Activated CD8-positive, alpha-beta T cell treated with anti-CD3 and anti-CD28 coated beads for 36 hours (primary cell): ENCODE measurements at regions not wholly inside any gene's neighbourhood (a gene's known extent, or its start where the extent isn't known, plus 50 kb on each side); places are given as distances from the start of the nearest gene placed in this dataset.

Source experiments
- ATAC-seq: fragments of 200-7000 bp; cut with Tn5 transposase; one replicate; pipeline ENCODE4 v1.10.0; 2021; ENCODE audit warnings: mild to moderate bottlenecking, moderate library complexity
- CTCF ChIA-PET: fragments of 350-600 bp; sonication (Branson Sonifier 250); formaldehyde crosslinking; loops from one replicate; lab custom pipeline; 2021; ENCODE audit warnings: antibody characterized with exemption; lab: Charles Lee
- POLR2A ChIA-PET: fragments of 350-600 bp; sonication (Branson Sonifier 250); formaldehyde crosslinking; loops from one replicate; lab custom pipeline; 2021; ENCODE audit warnings: antibody characterized with exemption; lab: Charles Lee
- DNase-seq: peaks from one replicate; pipeline ENCODE4 v3.0.0-alpha.2; 2020
- H3K27ac Mint-ChIP-seq: one replicate; pipeline ENCODE4 v1.8.0; 2021; ENCODE audit warnings: mild to moderate bottlenecking, mixed read lengths
- H3K27me3 Mint-ChIP-seq: one replicate; pipeline ENCODE4 v1.8.0; 2021; ENCODE audit warnings: mixed read lengths
- H3K36me3 Mint-ChIP-seq: one replicate; pipeline ENCODE4 v1.8.0; 2021; ENCODE audit warnings: low read depth, mixed read lengths
- H3K4me1 Mint-ChIP-seq: one replicate; pipeline ENCODE4 v1.8.0; 2021; ENCODE audit warnings: low read depth, mixed read lengths
- H3K4me3 Mint-ChIP-seq: one replicate; pipeline ENCODE4 v1.8.0; 2021; ENCODE audit warnings: mild to moderate bottlenecking, moderate library complexity, mixed read lengths
- H3K9me3 Mint-ChIP-seq: one replicate; pipeline ENCODE4 v1.8.0; 2021; ENCODE audit warnings: mixed read lengths
- CTCF ChIP-seq: fragments of 200-600 bp; IDR thresholded peaks from one replicate; pipeline ENCODE4 v1.8.0; 2022; ENCODE audit warnings: antibody characterized with exemption, mild to moderate bottlenecking
- intact Hi-C: fragments of 100-400 bp; cut with micrococcal nuclease; formaldehyde crosslinking; loops from one replicate; pipeline ENCODE4 v1.10.0; 2022

DNA sequence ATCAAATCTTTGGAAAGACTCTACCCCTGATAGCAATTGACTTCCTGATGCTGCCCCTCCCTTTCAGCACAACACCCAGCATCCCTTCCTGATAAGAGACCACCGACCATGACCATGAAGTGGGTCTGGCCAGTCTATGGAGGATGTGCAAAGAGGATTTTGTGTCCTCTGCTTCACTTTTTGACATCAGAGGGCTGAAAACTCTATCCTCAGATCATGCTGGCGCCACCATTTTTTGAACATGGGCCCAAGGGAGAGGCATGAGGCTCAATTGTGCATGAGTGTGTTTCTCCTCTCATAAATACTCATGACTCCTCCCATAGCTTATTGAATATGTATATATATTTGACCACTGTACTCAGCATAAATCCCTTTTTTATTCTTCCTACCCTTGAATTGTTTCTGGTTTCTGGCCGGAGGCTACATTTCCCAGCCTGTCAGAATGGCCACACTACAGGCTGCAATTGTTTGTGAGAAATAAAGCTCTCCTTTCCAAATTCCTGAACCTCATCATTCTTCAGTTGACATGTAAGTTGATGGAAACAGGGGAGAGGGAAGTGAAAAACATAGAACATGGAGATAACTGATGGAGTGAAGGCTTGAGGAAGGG, 314.1 kb downstream of the MYCN start:
- Mint-ChIP-seq H3K36me3 (no peaks in the 10 kb centered on the region), H3K4me3 (no peak overlapping the region), H3K9me3 (no peaks in the 10 kb centered on the region), H3K27ac (no peak overlapping the region), H3K4me1 (peaks cover 12% of the 10 kb centered on the region), H3K27me3 (peaks cover 11% of the 10 kb centered on the region)
- POLR2A ChIA-PET = interaction anchor here (1.4 kb wide), 1 partner anchor 10 kb away, joined by 4 read pairs; no protein-coding TSS in a partner anchor
- no peak for ATAC-seq
- intact Hi-C loops = no loop called here
- TF ChIP-seq CTCF = no peak
- DNase-seq = no peak
- CTCF ChIA-PET = interaction anchor here (0.6 kb wide), 1 partner anchor 49 kb away, joined by 3 read pairs; no protein-coding TSS in a partner anchor

- ATAC-seq = no peak
- ChIA-PET CTCF (no interaction called here), POLR2A (interaction anchor here (1.4 kb wide), 1 partner anchor 9 kb away, joined by 4 read pairs; no protein-coding TSS in a partner anchor)
- intact Hi-C loops = no loop called here
- no peak for DNase-seq
- H3K4me3 Mint-ChIP-seq = no peak overlapping the region
- no peak for TF ChIP-seq CTCF
- H3K4me1 Mint-ChIP-seq = peaks cover 12% of the 10 kb centered on the region
- peaks cover 9% of the 10 kb centered on the region for H3K27me3 Mint-ChIP-seq
- H3K9me3 Mint-ChIP-seq = no peaks in the 10 kb centered on the region
- no peak overlapping the region for H3K27ac Mint-ChIP-seq
- H3K36me3 Mint-ChIP-seq = no peaks in the 10 kb centered on the region
These were observed 312.9 kb downstream of the MYCN start for GRCh38 chr2:16253291-16253690.

GRCh38 chr2:16252891-16253290, 312.5 kb downstream of the MYCN start:
- intact Hi-C loops = no loop called here
- H3K4me1 Mint-ChIP-seq = peaks cover 11% of the 10 kb centered on the region
- H3K27me3 Mint-ChIP-seq = peaks cover 8% of the 10 kb centered on the region
- no peak for TF ChIP-seq CTCF
- POLR2A ChIA-PET = no interaction called here
- CTCF ChIA-PET = no interaction called here
- no peak overlapping the region for H3K4me3 Mint-ChIP-seq
- ATAC-seq = no peak
- no peak for DNase-seq
- no peaks in the 10 kb centered on the region for H3K36me3 Mint-ChIP-seq
- H3K27ac Mint-ChIP-seq = no peak overlapping the region
- H3K9me3 Mint-ChIP-seq = no peaks in the 10 kb centered on the region

- no peak overlapping the region for H3K4me3 Mint-ChIP-seq
- intact Hi-C loops = no loop called here
- no peak for ATAC-seq
- no peaks in the 10 kb centered on the region for H3K9me3 Mint-ChIP-seq
- ChIA-PET CTCF (no interaction called here), POLR2A (no interaction called here)
- H3K27ac Mint-ChIP-seq = no peak overlapping the region
- H3K4me1 Mint-ChIP-seq = peaks cover 5% of the 10 kb centered on the region
- TF ChIP-seq CTCF = no peak
- no peaks in the 10 kb centered on the region for H3K36me3 Mint-ChIP-seq
- H3K27me3 Mint-ChIP-seq = peaks cover 3% of the 10 kb centered on the region
- no peak for DNase-seq
These were observed 311.9 kb downstream of the MYCN start for GRCh38 chr2:16252251-16252650.

DNA sequence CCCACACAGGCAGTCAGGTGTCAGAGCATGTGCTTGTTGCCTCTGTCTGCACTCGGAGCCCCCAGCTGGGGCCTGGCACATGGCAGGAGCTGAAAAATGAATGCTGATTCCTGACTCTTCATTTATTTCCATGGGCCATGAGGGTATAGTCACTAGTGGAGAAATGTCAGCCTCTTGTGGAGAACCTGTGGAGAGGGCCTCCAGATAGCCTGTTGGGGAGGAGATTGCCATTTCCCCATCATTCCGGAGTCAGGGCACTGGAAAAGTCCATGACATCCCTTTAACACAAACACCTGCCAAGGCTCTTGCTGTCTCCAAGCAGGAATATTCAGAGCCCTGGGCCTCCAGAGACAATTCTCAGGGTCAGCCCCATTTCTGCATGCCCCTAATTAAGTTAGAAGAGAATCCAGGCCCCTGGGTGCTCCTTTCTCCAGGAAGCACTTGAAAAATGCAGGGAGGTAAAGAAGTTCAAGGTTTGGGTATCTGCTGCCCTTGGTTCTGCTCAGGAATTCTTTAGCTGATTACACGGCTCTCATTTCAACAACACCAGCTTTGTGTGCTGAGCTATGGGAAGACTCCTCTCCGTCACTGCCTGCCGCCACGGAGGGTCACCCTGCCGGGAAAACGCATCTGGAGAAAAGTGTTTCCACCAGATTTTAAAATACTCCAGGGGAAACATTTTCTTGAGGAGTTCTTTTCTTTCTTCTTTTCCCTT, 311.3 kb downstream of the MYCN start:
- no peak for ATAC-seq
- TF ChIP-seq CTCF = no peak
- H3K36me3 Mint-ChIP-seq = no peaks in the 10 kb centered on the region
- ChIA-PET CTCF (no interaction called here), POLR2A (no interaction called here)
- intact Hi-C loops = no loop called here
- H3K27me3 Mint-ChIP-seq = peaks cover 3% of the 10 kb centered on the region
- H3K9me3 Mint-ChIP-seq = no peaks in the 10 kb centered on the region
- DNase-seq = no peak
- H3K27ac Mint-ChIP-seq = no peak overlapping the region
- H3K4me3 Mint-ChIP-seq = no peak overlapping the region
- no peaks in the 10 kb centered on the region for H3K4me1 Mint-ChIP-seq
